BJ (cell line): ENCODE measurements at regions not wholly inside any gene's neighbourhood (a gene's known extent, or its start where the extent isn't known, plus 50 kb on each side); places are given as distances from the start of the nearest gene placed in this dataset.

Experiments used
- CTCF ChIA-PET: fragments of 350-600 bp; formaldehyde crosslinking; extraction: SDS; loops from one replicate; lab custom pipeline; 2021; ENCODE audit warnings: antibody characterized with exemption, inconsistent platforms; lab: Yijun Ruan, JAX
- POLR2A ChIA-PET: fragments of 300-600 bp; sonication (Branson Sonifier 250); formaldehyde crosslinking; extraction: SDS; loops from one replicate; lab custom pipeline; 2021; ENCODE audit warnings: antibody characterized with exemption; lab: Charles Lee
- DNase-seq: peaks from one replicate; pipeline ENCODE4 v3.0.0-alpha.2; 2011; ENCODE audit warnings: low read depth
- H3K27me3 ChIP-seq: 2 replicates; pipeline ENCODE4 v1.6.0; 2011; ENCODE audit warnings: low read length; ENCODE audit not compliant: control insufficient read depth, insufficient read depth
- H3K36me3 ChIP-seq: 2 replicates; pipeline ENCODE4 v1.5.1; 2011; ENCODE audit warnings: low read length; ENCODE audit not compliant: control insufficient read depth, insufficient read depth
- H3K4me3 ChIP-seq: 2 replicates; pipeline ENCODE4 v1.5.1; 2011; ENCODE audit warnings: low read depth, mild to moderate bottlenecking, control low read depth, low read length
- CTCF ChIP-seq: IDR thresholded peaks from 2 replicates; pipeline ENCODE4 v1.5.1; 2011; ENCODE audit warnings: low read depth, mild to moderate bottlenecking, control low read depth, inconsistent platforms, low read length, moderate library complexity; ENCODE audit not compliant: insufficient read depth

DNA sequence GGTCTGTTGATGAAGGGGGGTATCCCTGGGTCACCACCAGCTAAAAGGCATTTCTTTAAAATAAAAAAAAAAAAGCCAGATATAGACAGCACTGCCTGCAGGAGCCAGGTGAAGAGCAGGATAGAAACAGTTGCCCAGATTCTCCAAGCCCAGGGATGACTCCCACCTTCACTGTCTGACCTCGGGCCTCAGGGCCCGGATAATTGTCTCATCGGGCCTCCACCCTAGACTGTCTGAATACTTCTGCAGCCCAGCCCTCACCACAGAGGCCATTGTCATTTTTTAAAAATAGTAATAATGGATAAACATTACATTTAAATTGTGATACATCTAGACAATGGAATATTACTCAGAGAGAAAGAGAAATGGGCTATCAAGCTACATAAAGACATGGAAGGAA is 92.8 kb upstream of the TNRC6C start:
- TF ChIP-seq CTCF = no peak
- no peak for DNase-seq
- no peak overlapping the region for H3K4me3 ChIP-seq
- CTCF ChIA-PET = interaction anchor here (1.0 to 1.1 kb wide), 2 partner anchors 9 to 17 kb away, joined by 3 read pairs; no protein-coding TSS in a partner anchor
- H3K36me3 ChIP-seq = no peaks in the 10 kb centered on the region
- H3K27me3 ChIP-seq = peaks cover 7% of the 10 kb centered on the region
- POLR2A ChIA-PET = no interaction called here

DNA sequence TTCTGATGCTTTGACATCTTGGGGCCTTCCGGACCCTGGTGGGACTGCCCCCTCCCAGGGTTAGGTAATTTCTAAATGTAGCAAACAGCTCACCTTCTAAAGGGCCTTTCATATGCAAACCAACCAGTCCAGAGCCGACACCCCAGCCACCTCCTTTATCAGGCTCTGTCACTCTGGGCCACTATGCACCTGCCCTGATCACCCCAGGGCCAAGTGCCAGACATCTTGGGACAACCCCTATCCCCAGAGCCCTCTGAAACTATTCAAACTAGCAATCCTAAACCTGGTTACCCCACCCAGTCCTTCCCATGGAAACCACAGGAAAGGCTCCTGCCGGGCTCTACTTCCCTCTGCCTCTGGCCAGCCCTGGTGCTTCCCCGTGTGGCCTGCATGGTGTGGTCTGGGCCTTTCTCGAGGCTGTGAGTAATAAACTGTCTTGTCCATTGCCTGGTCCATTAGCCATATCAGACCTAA is 91.2 kb upstream of the TNRC6C start:
- H3K4me3 ChIP-seq = no peak overlapping the region
- DNase-seq = no peak
- H3K27me3 ChIP-seq = peaks cover 7% of the 10 kb centered on the region
- POLR2A ChIA-PET = no interaction called here
- H3K36me3 ChIP-seq = no peaks in the 10 kb centered on the region
- TF ChIP-seq CTCF = no peak
- CTCF ChIA-PET = no interaction called here

GRCh38 chr17:77867976-77868713 is 90.4 kb upstream of the TNRC6C start:
- Histone ChIP-seq H3K36me3 (no peaks in the 10 kb centered on the region), H3K4me3 (no peak overlapping the region), H3K27me3 (peaks cover 10% of the 10 kb centered on the region)
- TF ChIP-seq CTCF = no peak
- no peak for DNase-seq
- CTCF ChIA-PET = no interaction called here
- POLR2A ChIA-PET = no interaction called here

DNA sequence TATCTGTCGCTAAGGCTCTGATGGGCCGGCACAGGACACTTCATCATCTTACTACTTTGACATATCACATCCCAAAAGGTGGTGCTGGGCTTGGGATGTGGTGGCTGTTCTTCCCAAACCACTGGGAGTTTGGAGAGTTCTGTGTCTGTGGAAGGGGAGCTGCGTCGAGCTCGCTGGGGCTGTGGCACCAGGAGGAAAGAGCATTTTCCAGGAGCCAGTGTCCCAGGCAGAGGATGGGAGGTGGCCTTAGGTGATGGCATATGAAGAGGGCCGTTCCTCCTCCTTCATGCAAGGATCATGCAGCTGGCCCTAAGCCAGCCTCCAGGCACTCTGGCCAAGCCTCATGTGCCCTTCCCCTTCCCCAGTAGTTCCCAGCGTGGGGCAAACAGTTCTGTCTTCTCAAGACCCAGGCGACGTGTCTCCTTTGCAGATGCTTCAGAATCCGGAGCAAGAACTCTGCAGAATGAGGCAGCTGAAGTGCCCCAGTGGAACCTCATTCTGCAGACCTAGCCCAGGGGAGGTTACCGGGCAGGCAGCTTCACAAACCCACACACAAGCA is 89.4 kb upstream of the TNRC6C start:
- TF ChIP-seq CTCF = no peak
- no peak overlapping the region for H3K4me3 ChIP-seq
- DNase-seq = no peak
- ChIA-PET POLR2A (interaction anchor here (0.6 kb wide), 1 partner anchor 221 kb away, joined by 3 read pairs; no protein-coding TSS in a partner anchor), CTCF (interaction anchor here (1.3 kb wide), 1 partner anchor 15 kb away, joined by 5 read pairs; no protein-coding TSS in a partner anchor)
- H3K27me3 ChIP-seq = peaks cover 14% of the 10 kb centered on the region
- no peaks in the 10 kb centered on the region for H3K36me3 ChIP-seq

DNA sequence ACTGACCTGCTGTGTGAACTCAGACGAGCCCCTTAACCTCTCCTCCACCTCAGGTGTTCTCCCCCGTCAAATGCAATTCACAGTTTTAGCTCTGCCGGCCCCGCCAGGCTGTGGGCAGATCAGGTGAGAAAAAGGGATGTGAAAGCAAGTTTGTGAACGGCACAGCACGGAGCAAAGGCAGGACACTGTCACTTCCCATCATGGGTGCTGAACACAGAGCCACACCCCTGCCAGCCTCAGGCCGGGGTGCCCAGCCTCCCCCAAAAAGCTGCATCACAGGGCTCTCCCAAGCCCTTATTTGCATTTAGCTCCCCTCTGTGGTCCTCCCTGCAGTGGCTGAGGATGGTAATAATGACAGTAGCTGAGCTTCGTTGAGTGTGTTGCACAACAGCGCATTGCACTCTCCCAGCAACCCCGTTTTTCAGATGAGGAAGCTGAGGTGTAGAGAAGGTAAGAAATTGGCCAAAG is 88.8 kb upstream of the TNRC6C start:
- H3K36me3 ChIP-seq = no peaks in the 10 kb centered on the region
- POLR2A ChIA-PET = interaction anchor here (0.6 kb wide), 1 partner anchor 221 kb away, joined by 3 read pairs; no protein-coding TSS in a partner anchor
- TF ChIP-seq CTCF = no peak
- CTCF ChIA-PET = interaction anchor here (1.3 kb wide), 1 partner anchor 14 kb away, joined by 5 read pairs; no protein-coding TSS in a partner anchor
- DNase-seq = no peak
- peaks cover 14% of the 10 kb centered on the region for H3K27me3 ChIP-seq
- no peak overlapping the region for H3K4me3 ChIP-seq
